ENCODE measurements at regions not wholly inside any gene's neighbourhood (a gene's known extent, or its start where the extent isn't known, plus 50 kb on each side); places are given as distances from the start of the nearest gene placed in this dataset.

GRCh38 chr4:33107814-33108213, 2387.6 kb downstream of the PCDH7 start:
- H3K27ac ChIP-seq (ENCODE audit: low read depth, low read length) = no peak overlapping the region
- H3K27me3 ChIP-seq (ENCODE audit: insufficient read depth, low read length) = no peaks in the 10 kb centered on the region
- TF ChIP-seq JUND (IDR thresholded peaks at IDR 0.05) = no peak
- no peak for TF ChIP-seq CEBPB (IDR thresholded peaks at IDR 0.05; ENCODE audit: low read depth)
- no peak for TF ChIP-seq YY1 (IDR thresholded peaks at IDR 0.05; ENCODE audit: extremely low read depth, insufficient replicate concordance, low read depth, low read length)
- no peak for TF ChIP-seq EZH2phosphoT487 (IDR thresholded peaks at IDR 0.05; ENCODE audit: borderline replicate concordance)
- TF ChIP-seq RAD21 (IDR thresholded peaks at IDR 0.05; ENCODE audit: low read depth) = no peak
- TF ChIP-seq ZNF274 (IDR thresholded peaks at IDR 0.05; ENCODE audit: low read depth, low read length) = no peak
- no peak for TF ChIP-seq SRF (IDR thresholded peaks at IDR 0.05; ENCODE audit: low read depth)
- TF ChIP-seq TCF7L2 (IDR thresholded peaks at IDR 0.05; ENCODE audit: borderline replicate concordance, extremely low read depth, insufficient read depth, insufficient read length) = no peak
- TF ChIP-seq, protein P1, sequence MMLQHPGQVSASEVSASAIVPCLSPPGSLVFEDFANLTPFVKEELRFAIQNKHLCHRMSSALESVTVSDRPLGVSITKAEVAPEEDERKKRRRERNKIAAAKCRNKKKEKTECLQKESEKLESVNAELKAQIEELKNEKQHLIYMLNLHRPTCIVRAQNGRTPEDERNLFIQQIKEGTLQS (IDR thresholded peaks at IDR 0.05) = no peak
- no peak for TF ChIP-seq FOSL1 (IDR thresholded peaks at IDR 0.05; ENCODE audit: low read depth)
- TF ChIP-seq, protein P2, sequence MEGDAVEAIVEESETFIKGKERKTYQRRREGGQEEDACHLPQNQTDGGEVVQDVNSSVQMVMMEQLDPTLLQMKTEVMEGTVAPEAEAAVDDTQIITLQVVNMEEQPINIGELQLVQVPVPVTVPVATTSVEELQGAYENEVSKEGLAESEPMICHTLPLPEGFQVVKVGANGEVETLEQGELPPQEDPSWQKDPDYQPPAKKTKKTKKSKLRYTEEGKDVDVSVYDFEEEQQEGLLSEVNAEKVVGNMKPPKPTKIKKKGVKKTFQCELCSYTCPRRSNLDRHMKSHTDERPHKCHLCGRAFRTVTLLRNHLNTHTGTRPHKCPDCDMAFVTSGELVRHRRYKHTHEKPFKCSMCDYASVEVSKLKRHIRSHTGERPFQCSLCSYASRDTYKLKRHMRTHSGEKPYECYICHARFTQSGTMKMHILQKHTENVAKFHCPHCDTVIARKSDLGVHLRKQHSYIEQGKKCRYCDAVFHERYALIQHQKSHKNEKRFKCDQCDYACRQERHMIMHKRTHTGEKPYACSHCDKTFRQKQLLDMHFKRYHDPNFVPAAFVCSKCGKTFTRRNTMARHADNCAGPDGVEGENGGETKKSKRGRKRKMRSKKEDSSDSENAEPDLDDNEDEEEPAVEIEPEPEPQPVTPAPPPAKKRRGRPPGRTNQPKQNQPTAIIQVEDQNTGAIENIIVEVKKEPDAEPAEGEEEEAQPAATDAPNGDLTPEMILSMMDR (IDR thresholded peaks at IDR 0.05 in 2 of 3, conservative IDR thresholded peaks at IDR 0.05 in 1 of 3; ENCODE audit: borderline replicate concordance in 1 of 3, insufficient read depth in 1 of 3, low read depth in 2 of 3, low read length in 2 of 3) = no peak
- TF ChIP-seq, protein P3, sequence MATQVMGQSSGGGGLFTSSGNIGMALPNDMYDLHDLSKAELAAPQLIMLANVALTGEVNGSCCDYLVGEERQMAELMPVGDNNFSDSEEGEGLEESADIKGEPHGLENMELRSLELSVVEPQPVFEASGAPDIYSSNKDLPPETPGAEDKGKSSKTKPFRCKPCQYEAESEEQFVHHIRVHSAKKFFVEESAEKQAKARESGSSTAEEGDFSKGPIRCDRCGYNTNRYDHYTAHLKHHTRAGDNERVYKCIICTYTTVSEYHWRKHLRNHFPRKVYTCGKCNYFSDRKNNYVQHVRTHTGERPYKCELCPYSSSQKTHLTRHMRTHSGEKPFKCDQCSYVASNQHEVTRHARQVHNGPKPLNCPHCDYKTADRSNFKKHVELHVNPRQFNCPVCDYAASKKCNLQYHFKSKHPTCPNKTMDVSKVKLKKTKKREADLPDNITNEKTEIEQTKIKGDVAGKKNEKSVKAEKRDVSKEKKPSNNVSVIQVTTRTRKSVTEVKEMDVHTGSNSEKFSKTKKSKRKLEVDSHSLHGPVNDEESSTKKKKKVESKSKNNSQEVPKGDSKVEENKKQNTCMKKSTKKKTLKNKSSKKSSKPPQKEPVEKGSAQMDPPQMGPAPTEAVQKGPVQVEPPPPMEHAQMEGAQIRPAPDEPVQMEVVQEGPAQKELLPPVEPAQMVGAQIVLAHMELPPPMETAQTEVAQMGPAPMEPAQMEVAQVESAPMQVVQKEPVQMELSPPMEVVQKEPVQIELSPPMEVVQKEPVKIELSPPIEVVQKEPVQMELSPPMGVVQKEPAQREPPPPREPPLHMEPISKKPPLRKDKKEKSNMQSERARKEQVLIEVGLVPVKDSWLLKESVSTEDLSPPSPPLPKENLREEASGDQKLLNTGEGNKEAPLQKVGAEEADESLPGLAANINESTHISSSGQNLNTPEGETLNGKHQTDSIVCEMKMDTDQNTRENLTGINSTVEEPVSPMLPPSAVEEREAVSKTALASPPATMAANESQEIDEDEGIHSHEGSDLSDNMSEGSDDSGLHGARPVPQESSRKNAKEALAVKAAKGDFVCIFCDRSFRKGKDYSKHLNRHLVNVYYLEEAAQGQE (IDR thresholded peaks at IDR 0.05; ENCODE audit: low read depth) = no peak
- TF ChIP-seq POLR2A (IDR thresholded peaks at IDR 0.05; ENCODE audit: borderline replicate concordance, extremely low read depth, insufficient read depth, insufficient read length) = no peak
- no peak for TF ChIP-seq ELF1 (IDR thresholded peaks at IDR 0.05; ENCODE audit: borderline replicate concordance, low read depth)
- TF ChIP-seq ZFX (IDR thresholded peaks at IDR 0.05) = no peak
- TF ChIP-seq, protein P4, sequence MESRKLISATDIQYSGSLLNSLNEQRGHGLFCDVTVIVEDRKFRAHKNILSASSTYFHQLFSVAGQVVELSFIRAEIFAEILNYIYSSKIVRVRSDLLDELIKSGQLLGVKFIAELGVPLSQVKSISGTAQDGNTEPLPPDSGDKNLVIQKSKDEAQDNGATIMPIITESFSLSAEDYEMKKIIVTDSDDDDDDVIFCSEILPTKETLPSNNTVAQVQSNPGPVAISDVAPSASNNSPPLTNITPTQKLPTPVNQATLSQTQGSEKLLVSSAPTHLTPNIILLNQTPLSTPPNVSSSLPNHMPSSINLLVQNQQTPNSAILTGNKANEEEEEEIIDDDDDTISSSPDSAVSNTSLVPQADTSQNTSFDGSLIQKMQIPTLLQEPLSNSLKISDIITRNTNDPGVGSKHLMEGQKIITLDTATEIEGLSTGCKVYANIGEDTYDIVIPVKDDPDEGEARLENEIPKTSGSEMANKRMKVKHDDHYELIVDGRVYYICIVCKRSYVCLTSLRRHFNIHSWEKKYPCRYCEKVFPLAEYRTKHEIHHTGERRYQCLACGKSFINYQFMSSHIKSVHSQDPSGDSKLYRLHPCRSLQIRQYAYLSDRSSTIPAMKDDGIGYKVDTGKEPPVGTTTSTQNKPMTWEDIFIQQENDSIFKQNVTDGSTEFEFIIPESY (IDR thresholded peaks at IDR 0.05; ENCODE audit: extremely low read depth, insufficient replicate concordance, low read length) = no peak
- TF ChIP-seq SIN3A (IDR thresholded peaks at IDR 0.05; ENCODE audit: low read depth) = no peak
- no peak for TF ChIP-seq CBX3 (IDR thresholded peaks at IDR 0.05; ENCODE audit: low read depth)
- H3K9ac ChIP-seq (ENCODE audit: low read length) = no peak overlapping the region
- no peaks in the 10 kb centered on the region for H3K9me2 ChIP-seq (ENCODE audit: insufficient read depth)
- ChIA-PET RAD21 (ENCODE audit: low non-redundant PET in 1 of 2, low total read pairs in 2 of 2, uncharacterized antibody in 2 of 2, unreplicated experiment in 2 of 2) (no interaction called here), CTCF (no interaction called here), POLR2A (no interaction called here)
- H4K20me1 ChIP-seq (ENCODE audit: insufficient read depth) = no peaks in the 10 kb centered on the region
- BruUV-seq (replicated peaks) = no TSS peak
- H3K4me2 ChIP-seq (ENCODE audit: low read length) = no peak overlapping the region
- no peaks in the 10 kb centered on the region for H3K79me2 ChIP-seq (ENCODE audit: insufficient read depth, low read length)
- no peak overlapping the region for H2AFZ ChIP-seq (ENCODE audit: low read depth, low read length, poor library complexity, severe bottlenecking)
- H3K4me1 ChIP-seq (ENCODE audit: control insufficient read depth in 1 of 2, insufficient read depth in 2 of 2, low read length in 2 of 2) = no peaks in the 10 kb centered on the region
- no peaks in the 10 kb centered on the region; a peak in 1 of 4 replicates for H3K9me3 ChIP-seq (ENCODE audit: control insufficient read depth in 1 of 2, insufficient read depth in 1 of 2, low read depth in 1 of 2, low read length in 2 of 2)
- ATAC-seq (no peak), DNase-seq (ENCODE audit: low read depth, low spot score) (no peak)
- H3K36me3 ChIP-seq (ENCODE audit: control insufficient read depth in 1 of 2, insufficient read depth in 2 of 2, low read length in 2 of 2) = no peaks in the 10 kb centered on the region
- intact Hi-C loops (cut with micrococcal nuclease) = no loop called here
- no peak overlapping the region for H3K4me3 ChIP-seq (replicated peaks in 1 of 2; ENCODE audit: low read depth in 1 of 2, low read length in 2 of 2)

Data from HCT116 (cell line).